Mucosa of descending colon (tissue), 3 donors: ENCODE measurements at regions not wholly inside any gene's neighbourhood (a gene's known extent, or its start where the extent isn't known, plus 50 kb on each side); places are given as distances from the start of the nearest gene placed in this dataset.
"Not testable (repeated sequence)": the region's sequence is repeated elsewhere in the genome, so short reads cannot be mapped to it uniquely, and the experiment has no call there.

Source experiments
- ATAC-seq: fragments of 200-7000 bp; cut with Tn5 transposase; one replicate; pipeline ENCODE4 v1.9.1; 2020; ENCODE audit warnings: mild to moderate bottlenecking, moderate library complexity
- DNase-seq, 3 donors: peaks; one replicate each; pipeline ENCODE4 v3.0.0-alpha.2; 2020
- H3K36me3 ChIP-seq: fragments of 200-600 bp; one replicate; pipeline ENCODE4 v1.8.0; 2021; ENCODE audit warnings: low read depth, mild to moderate bottlenecking
- H3K4me1 ChIP-seq: fragments of 200-600 bp; one replicate; pipeline ENCODE4 v1.8.0; 2021; ENCODE audit warnings: low read depth, mild to moderate bottlenecking
- H3K4me3 ChIP-seq: fragments of 200-600 bp; one replicate; pipeline ENCODE4 v1.8.0; 2021; ENCODE audit warnings: mild to moderate bottlenecking
- H3K9me3 ChIP-seq: fragments of 200-600 bp; one replicate; pipeline ENCODE4 v1.8.0; 2021; ENCODE audit warnings: mild to moderate bottlenecking
- CTCF ChIP-seq: fragments of 200-600 bp; IDR thresholded peaks from one replicate; pipeline ENCODE4 v1.8.0; 2022; ENCODE audit warnings: antibody characterized with exemption, mild to moderate bottlenecking
- intact Hi-C, 2 donors: fragments of 100-400 bp; cut with DNase I in 1 of 2; cut with micrococcal nuclease in 1 of 2; formaldehyde crosslinking; loops; one replicate each; pipeline versions ENCODE4 v1.11.0 to v1.11.1; 2022; cut with DNase I, micrococcal nuclease
- donor health status: DM: no; HTN: no; CAD: no; lungs with moderate emphysema.
- donor health status: DM: no; HTN: no; CAD: no.
- donor health status: DM: no; HTN: yes; CAD: no.

- Histone ChIP-seq H3K36me3 (no peaks in the 10 kb centered on the region), H3K9me3 (no peaks in the 10 kb centered on the region), H3K4me3 (no peak overlapping the region), H3K4me1 (no peaks in the 10 kb centered on the region)
- intact Hi-C loops: no loop called here
- DNase-seq (no peak), ATAC-seq (no peak)
- no peak for TF ChIP-seq CTCF
Observed at GRCh38 chr11:134993691-134994243, 581.7 kb upstream of the B3GAT1 start.

DNA sequence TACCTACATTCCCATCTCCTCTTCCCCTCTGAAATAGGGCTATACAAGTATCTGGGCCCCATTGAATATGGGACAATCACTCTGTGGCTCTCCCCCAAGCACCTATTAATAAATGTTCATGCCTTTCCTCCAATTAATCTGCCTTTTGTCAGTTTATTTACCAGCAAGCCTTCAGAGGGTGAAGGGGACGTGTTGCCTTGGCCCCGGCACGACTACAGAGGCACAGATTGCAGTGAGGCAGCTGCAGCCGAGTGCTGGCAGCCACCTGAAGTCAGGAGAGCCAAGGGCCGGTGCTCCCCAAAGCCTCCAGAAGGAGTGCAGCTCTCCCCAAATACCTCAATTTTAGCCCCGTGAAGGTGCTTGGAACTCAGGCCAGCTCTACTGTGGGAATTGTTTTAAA lies 580.9 kb upstream of the B3GAT1 start:
- no peak for TF ChIP-seq CTCF
- H3K4me3 ChIP-seq: no peak overlapping the region
- H3K36me3 ChIP-seq: no peaks in the 10 kb centered on the region
- DNase-seq: no peak
- ATAC-seq: no peak
- intact Hi-C loops: no loop called here
- no peaks in the 10 kb centered on the region for H3K4me1 ChIP-seq
- no peaks in the 10 kb centered on the region for H3K9me3 ChIP-seq

DNA sequence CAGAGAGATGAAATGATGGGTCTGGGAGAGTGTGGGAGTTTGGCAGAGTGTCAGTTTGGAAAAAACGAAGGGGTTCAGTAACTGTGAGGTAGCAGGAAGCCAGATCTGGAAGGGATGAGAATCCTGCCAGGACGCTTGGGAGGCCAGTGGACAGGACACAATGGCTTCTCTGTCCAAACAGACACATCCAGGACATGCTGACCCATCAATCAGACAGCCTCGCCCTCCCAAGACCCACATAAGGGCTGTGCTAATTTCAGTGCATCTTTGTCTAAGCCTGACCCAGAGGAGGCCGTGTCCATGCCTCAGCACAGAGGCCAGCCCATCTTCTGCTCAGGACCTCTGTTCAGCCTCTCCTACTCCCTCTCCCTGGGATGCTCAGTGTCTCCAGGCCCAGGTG lies 576.5 kb upstream of the B3GAT1 start:
- Histone ChIP-seq H3K4me1 (peaks cover 2% of the 10 kb centered on the region), H3K36me3 (no peaks in the 10 kb centered on the region), H3K9me3 (no peaks in the 10 kb centered on the region), H3K4me3 (no peak overlapping the region)
- intact Hi-C loops: no loop called here
- no peak for DNase-seq
- ATAC-seq: no peak
- TF ChIP-seq CTCF: no peak

DNA sequence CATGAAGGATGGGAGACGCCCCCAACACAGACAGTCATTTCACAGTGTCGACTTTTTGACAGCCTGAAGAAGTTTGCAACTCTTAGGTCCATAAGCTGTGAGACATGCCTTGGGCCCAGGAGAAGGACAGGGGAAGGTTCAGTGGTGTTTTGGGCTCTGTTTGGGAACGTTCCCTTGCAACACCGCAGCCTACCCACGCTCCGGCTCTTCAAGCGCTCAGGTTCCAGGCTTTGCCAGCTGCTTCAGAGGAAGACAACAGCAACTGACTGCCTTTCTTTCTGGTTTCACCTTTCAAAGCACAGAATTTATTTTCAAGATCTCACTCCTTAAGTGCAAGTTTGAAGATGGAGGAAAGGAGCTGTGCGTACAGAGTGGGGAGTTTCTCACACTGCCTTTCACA lies 575.8 kb upstream of the B3GAT1 start:
- ATAC-seq: no peak
- no peak for DNase-seq
- H3K4me1 ChIP-seq: peaks cover 2% of the 10 kb centered on the region
- no peaks in the 10 kb centered on the region for H3K9me3 ChIP-seq
- H3K36me3 ChIP-seq: no peaks in the 10 kb centered on the region
- intact Hi-C loops: no loop called here
- no peak for TF ChIP-seq CTCF
- H3K4me3 ChIP-seq: no peak overlapping the region

DNA sequence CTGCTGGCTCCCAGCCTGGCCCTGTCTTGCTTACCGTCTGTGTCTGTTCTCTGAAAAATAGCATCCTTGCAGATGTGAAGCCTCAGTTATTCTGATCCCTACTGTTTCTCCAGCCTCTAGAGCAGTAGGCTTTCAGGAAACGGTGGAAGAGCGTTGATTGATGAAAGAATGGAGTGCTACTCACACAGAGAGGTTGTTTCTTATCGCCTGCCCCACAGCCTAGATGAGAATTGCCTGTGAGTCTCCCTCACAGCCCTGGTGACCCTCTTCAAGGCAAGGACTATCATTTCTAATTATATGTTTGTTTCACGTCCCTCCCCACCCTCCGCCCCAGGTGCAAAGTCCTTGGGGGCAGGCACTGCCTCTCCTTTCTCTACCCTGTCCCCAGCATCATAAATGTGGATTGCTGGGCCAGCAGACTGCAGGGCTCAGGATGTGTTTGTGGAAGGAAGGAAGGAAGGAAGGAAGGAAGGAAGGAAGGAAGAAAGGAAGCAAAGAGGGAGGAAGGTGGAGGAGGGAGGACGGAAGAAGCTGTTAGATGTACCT lies 575.3 kb upstream of the B3GAT1 start:
- Histone ChIP-seq H3K4me3 (no peak overlapping the region), H3K36me3 (no peaks in the 10 kb centered on the region), H3K9me3 (no peaks in the 10 kb centered on the region), H3K4me1 (peaks cover 2% of the 10 kb centered on the region)
- DNase-seq (peak in 2 of 3 donors; percentile 62 to 69), ATAC-seq (no peak)
- no peak for TF ChIP-seq CTCF
- intact Hi-C loops: no loop called here

DNA sequence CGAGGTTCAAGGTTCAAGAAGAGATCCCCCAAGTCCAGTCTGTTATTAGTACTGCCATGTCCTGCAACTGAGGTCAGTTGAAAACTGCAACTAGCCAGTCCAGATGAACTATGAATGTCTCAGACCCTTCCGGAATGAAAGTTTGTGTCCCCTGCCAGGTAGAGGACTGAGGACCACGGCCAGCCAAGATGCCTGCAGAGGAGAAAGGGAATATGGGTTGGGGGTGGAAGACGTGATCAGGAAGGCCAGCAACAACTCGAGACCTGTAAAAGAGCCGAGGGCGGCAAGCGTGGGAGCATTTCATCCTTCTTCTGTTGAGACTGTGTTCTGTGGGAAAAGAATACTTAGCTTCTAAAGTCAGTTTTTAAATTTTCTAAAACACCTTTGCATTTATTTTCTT lies 572.4 kb upstream of the B3GAT1 start:
- no peak for TF ChIP-seq CTCF
- DNase-seq (no peak), ATAC-seq (no peak)
- Histone ChIP-seq H3K4me1 (peaks cover 2% of the 10 kb centered on the region), H3K36me3 (no peaks in the 10 kb centered on the region), H3K4me3 (no peak overlapping the region), H3K9me3 (no peaks in the 10 kb centered on the region)
- intact Hi-C loops: no loop called here

- intact Hi-C loops, DNase-seq, H3K36me3 ChIP-seq, H3K9me3 ChIP-seq, H3K4me3 ChIP-seq, H3K4me1 ChIP-seq, ATAC-seq: not testable (repeated sequence)
Observed at GRCh38 chr11:134982432-134982831, 570.4 kb upstream of the B3GAT1 start.
